A673 (cell line): ENCODE measurements at regions not wholly inside any gene's neighbourhood (a gene's known extent, or its start where the extent isn't known, plus 50 kb on each side); places are given as distances from the start of the nearest gene placed in this dataset.

Experiments used
- BruUV-seq: library from RNA; stranded (reverse); fragments of 400-500 nt; replicated peaks from 2 replicates; lab custom pipeline; 2021; lab: Mats Ljungman, UMichigan
- CTCF ChIA-PET: fragments of 300-600 bp; sonication (Branson Sonifier 250); formaldehyde crosslinking; loops from one replicate; lab custom pipeline; 2022; ENCODE audit warnings: antibody characterized with exemption; lab: Charles Lee
- POLR2A ChIA-PET: fragments of 300-600 bp; sonication (Branson Sonifier 250); formaldehyde crosslinking; loops from one replicate; lab custom pipeline; 2022; ENCODE audit warnings: antibody characterized with exemption; ENCODE audit not compliant: low non-redundant PET; lab: Charles Lee
- DNase-seq: peaks from one replicate; pipeline ENCODE4 v3.0.0-alpha.2; 2015; ENCODE audit warnings: low spot score
- H3K27ac ChIP-seq: fragments of 200-600 bp; sonication (generic); 2 replicates; pipeline ENCODE4 v1.5.1; 2016; ENCODE audit warnings: mixed run types, low read depth, mild to moderate bottlenecking, mixed read lengths, antibody characterized with exemption, low read length; ENCODE audit not compliant: poor library complexity, severe bottlenecking
- H3K27me3 ChIP-seq: fragments of 200-600 bp; sonication (generic); replicated peaks from 2 replicates; pipeline ENCODE4 v1.6.1; 2017; ENCODE audit warnings: mixed run types, low read depth, mild to moderate bottlenecking, mixed read lengths, antibody characterized with exemption, low read length; ENCODE audit not compliant: insufficient read depth, poor library complexity
- H3K36me3 ChIP-seq: fragments of 200-600 bp; sonication (generic); 2 replicates; pipeline ENCODE4 v1.6.1; 2016; ENCODE audit warnings: mixed run types, mild to moderate bottlenecking, mixed read lengths, antibody characterized with exemption, low read length; ENCODE audit not compliant: insufficient read depth, poor library complexity, severe bottlenecking
- H3K4me1 ChIP-seq: fragments of 200-600 bp; sonication (generic); 2 replicates; pipeline ENCODE4 v1.6.1; 2017; ENCODE audit warnings: mixed run types, mild to moderate bottlenecking, mixed read lengths, antibody characterized with exemption, low read length; ENCODE audit not compliant: insufficient read depth, poor library complexity, severe bottlenecking
- H3K4me3 ChIP-seq: fragments of 200-600 bp; sonication (generic); 2 replicates; pipeline ENCODE4 v1.5.1; 2016; ENCODE audit warnings: low read depth, mixed run types, mild to moderate bottlenecking, mixed read lengths, low read length; ENCODE audit not compliant: poor library complexity, severe bottlenecking
- H3K9me3 ChIP-seq: fragments of 200-600 bp; sonication (generic); 2 replicates; pipeline ENCODE4 v1.6.1; 2016; ENCODE audit warnings: mixed run types, low read depth, mild to moderate bottlenecking, mixed read lengths, antibody characterized with exemption, low read length; ENCODE audit not compliant: poor library complexity, severe bottlenecking
- CTCF ChIP-seq: fragments of 300-800, 200-600 bp; sonication (generic); conservative IDR thresholded peaks from 2 replicates; pipeline ENCODE4 v1.5.1; 2017; ENCODE audit warnings: low read depth, mild to moderate bottlenecking, antibody characterized with exemption, low read length, moderate library complexity, mixed read lengths
- EZH2 ChIP-seq: fragments of 200-600 bp; sonication (generic); IDR thresholded peaks from 2 replicates; pipeline ENCODE4 v1.6.1; 2017; ENCODE audit warnings: borderline replicate concordance, low read depth, mild to moderate bottlenecking, mixed read lengths, antibody characterized with exemption, low read length; ENCODE audit not compliant: poor library complexity, severe bottlenecking
- intact Hi-C: fragments of 100-400 bp; cut with micrococcal nuclease; formaldehyde crosslinking; loops from one replicate; pipeline ENCODE4 v1.10.0; 2022; ENCODE audit not compliant: unreplicated experiment

- H3K4me1 ChIP-seq: no peaks in the 10 kb centered on the region
- CTCF ChIA-PET: no interaction called here
Measured at GRCh38 chr4:13849778-13850177, 222.3 kb upstream of the BOD1L1 start.

DNA sequence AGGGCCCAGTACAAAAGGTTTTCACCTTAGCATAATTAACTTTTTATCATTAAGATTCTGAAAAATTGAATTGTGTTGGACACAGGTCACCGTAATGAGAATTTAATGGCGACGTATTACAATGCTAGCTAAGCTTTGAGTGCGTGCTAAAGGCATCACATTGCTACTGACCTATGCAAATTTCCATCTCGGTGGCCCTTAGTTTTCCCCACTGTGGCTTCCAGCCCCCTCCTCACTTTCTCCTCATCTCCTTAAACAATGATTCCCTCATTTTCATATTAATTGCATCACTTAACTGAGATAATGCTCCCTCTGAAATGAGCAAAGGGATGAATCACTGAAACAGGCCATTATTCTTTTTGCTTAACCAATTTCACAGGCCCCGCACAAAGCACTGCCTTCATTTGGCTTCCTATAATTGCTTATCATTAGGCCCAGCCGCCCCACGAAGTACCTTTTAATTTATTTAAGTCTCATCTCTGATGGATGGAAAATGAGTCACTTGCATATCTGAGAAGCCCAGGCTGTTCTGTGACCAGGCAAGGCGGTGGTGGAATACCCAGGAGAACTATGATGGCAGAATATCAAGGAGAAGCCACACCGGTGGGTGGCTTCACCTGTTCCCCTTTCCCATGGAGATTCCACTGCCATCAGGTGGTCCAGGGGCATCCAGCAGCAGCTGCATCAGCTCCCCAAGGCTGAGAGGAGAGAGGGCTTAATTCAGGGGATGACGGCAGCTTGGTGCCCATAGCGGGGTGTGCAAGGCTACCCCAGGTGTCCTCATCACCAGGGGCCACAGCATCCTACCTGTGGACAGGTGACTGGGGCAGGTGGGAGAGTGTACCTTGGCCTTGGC is 223.8 kb upstream of the BOD1L1 start:
- TF ChIP-seq EZH2 (no peak), CTCF (no peak)
- Histone ChIP-seq H3K4me3 (no peak overlapping the region), H3K9me3 (no peaks in the 10 kb centered on the region), H3K27me3 (no peaks in the 10 kb centered on the region), H3K4me1 (no peaks in the 10 kb centered on the region), H3K27ac (no peak overlapping the region), H3K36me3 (no peaks in the 10 kb centered on the region)
- CTCF ChIA-PET: no interaction called here
- intact Hi-C loops: no loop called here
- POLR2A ChIA-PET: no interaction called here
- no peak for DNase-seq
- BruUV-seq: no TSS peak

More at GRCh38 chr4:13849778-13850177, 222.3 kb upstream of the BOD1L1 start:
- Histone ChIP-seq H3K9me3 (no peaks in the 10 kb centered on the region), H3K36me3 (no peaks in the 10 kb centered on the region), H3K27ac (no peak overlapping the region), H3K4me3 (no peak overlapping the region), H3K27me3 (no peaks in the 10 kb centered on the region)
- DNase-seq: no peak
- BruUV-seq: no TSS peak
- POLR2A ChIA-PET: no interaction called here
- TF ChIP-seq EZH2 (no peak), CTCF (no peak)
- intact Hi-C loops: no loop called here

DNA sequence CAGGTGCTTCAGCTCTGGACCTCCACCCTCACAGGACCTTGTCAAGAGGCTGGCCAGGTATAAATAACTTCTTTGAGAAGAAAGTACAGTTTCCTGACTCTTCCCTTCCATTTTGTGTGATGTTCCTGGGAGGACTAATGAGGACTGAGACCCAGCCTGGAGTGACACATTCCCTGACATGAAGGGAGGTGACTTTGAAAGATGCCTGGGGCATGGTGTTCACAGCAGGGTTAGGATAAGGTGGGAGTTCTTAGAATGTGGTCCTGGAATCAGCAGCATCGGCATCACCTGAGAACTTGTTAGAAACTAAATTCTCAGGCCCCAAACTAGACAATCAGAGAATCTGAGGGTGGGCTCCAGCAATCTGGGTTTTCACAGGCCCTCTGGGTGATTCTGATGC is 224.9 kb upstream of the BOD1L1 start:
- CTCF ChIA-PET: no interaction called here
- POLR2A ChIA-PET: no interaction called here
- Histone ChIP-seq H3K36me3 (no peaks in the 10 kb centered on the region), H3K27ac (no peak overlapping the region), H3K4me1 (no peaks in the 10 kb centered on the region), H3K27me3 (no peaks in the 10 kb centered on the region), H3K9me3 (no peaks in the 10 kb centered on the region), H3K4me3 (no peak overlapping the region)
- intact Hi-C loops: no loop called here
- no TSS peak for BruUV-seq
- TF ChIP-seq CTCF (no peak), EZH2 (no peak)
- DNase-seq: no peak
